HG02884 (cell line): ENCODE measurements at regions not wholly inside any gene's neighbourhood (a gene's known extent, or its start where the extent isn't known, plus 50 kb on each side); places are given as distances from the start of the nearest gene placed in this dataset.

Source experiments
- ATAC-seq: cut with Tn5 transposase; IDR thresholded peaks from one replicate; pipeline ENCODE4 v1.9.1; 2021; ENCODE audit warnings: mild to moderate bottlenecking, moderate library complexity; ENCODE audit not compliant: unreplicated experiment

GRCh38 chr13:47372751-47373150 lies 475.9 kb upstream of the HTR2A start:
- ATAC-seq: no peak

GRCh38 chr13:47351798-47352197 lies 454.9 kb upstream of the HTR2A start:
- no peak for ATAC-seq

DNA sequence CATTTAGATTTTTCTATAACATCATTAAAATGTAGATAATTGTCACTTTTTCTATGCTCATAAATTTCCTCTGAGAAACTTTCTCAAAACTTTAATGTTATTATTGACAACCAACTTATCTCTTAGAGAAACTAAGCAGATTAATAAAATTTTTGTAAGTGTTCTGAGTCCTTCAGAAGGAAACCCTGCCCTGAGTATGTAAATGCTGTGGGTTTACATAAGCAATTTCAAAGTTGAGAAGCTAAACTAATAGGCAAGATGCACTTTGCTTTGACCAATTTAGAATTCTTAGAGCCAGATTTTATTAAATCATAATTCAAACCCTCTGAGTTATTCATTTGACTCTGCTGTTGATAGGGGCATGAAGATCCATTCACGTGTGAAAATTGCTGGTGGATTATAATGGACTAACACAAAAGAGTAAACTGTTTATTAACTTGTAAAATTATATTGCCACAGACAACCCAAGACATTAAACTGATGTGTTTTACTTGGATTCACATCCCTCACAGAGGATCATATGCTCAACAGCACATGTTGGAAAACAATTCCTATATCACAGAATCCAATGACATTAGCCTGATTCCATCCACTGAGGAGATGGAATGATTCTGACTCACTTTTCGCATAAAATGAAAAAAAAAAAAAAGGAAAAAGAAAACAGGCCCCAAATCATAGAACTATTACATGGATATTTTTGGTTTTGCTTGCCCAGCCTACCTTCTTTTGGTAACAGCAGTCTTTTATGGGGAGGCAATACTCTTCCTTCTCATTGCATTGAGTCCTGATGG lies 453.7 kb upstream of the HTR2A start:
- no peak for ATAC-seq

- ATAC-seq: no peak
Measured at GRCh38 chr13:47349211-47349610, 452.4 kb upstream of the HTR2A start.

DNA sequence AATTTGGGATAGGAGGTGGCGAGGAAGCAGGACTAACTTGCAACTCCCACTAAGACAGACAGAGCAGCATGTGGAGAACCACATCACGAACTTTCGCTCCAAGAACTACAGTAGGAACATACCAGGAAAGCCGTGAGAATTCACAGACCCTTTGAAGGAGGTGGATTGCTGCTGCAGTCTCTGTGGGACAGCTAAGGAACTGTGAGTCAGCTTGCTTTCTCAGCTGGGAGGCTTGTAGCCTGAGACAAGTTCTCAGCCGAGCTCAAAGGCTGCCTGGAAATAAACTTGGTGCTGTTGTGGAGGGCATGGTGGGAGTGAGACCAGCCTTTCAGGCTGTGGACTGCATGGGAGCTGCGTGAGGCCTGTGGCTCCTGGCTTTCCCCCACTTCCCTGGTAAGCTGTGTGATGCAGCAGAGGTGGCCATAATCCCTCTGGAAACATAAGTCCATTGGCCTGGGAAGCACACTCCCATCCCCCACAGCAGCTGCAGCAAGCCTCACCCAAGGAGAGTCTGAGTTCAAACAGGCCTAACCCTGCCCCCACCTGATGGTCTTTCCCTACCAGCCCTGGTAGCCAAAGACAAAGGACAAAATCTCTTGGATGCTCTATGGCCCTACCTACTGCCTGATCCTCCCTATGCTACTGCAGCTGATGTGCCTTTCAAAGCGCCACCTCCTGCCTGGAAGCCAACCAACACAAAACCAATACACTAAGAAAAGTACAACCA lies 441.1 kb upstream of the HTR2A start:
- ATAC-seq: no peak

DNA sequence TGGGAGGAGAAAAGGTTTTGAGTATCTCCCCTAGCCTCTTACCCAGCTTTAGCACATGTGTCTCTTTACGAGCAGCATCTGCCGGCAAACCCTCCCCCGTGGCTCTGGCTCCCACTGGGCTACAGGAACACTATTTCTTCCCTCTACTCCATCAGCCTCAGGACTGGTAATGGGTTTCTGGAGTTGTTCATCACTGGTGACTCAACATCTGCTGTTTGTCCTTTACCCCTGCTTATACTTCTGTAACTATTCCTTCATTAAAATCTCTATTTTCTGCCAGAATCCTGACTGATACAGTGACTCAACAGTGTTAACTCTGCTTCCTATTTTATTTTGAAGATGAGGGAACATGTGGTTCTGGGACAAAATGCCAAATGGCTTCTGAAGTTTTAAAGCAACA lies 437.3 kb upstream of the HTR2A start:
- ATAC-seq: no peak

GRCh38 chr13:47332149-47332548 lies 435.3 kb upstream of the HTR2A start:
- ATAC-seq: no peak

DNA sequence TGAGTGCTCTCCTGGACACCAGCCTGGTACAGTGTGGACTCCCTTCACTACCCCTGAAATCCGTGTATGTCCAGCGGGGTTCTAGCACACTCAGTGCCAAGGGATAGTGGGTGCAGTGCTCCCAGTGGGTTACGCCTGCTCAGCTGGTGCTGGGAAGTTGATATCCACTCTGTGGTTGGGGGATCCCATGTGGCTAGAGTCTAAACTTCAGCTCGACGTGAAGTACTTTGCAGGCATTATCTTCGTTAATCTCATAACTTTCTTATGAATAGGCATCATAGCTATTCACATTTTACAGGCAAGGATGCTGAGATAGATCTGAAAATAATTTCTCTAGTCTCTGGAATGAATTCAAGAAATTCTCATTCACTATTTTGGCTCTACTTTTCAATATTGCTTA lies 433.2 kb upstream of the HTR2A start:
- no peak for ATAC-seq

GRCh38 chr13:47327861-47328260 lies 431.0 kb upstream of the HTR2A start:
- no peak for ATAC-seq

DNA sequence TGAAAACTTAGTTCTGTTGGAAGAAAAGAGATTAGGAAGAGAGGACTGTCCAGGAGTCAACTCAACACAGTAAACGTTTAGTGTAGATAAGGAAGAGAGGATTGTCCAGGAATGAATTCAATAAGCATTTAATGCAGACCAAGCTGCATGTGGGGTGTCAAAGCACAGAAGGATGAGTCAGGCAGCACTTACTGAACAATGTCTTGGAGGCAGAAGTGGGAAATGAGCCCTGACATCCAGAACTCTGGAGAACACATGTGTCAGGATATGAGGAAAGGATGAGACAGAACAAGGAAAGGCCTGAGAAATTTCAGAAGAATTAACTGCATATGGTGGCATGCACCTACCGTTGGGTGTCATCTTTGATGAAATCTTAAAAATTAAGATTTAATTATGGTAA lies 429.2 kb upstream of the HTR2A start:
- no peak for ATAC-seq

DNA sequence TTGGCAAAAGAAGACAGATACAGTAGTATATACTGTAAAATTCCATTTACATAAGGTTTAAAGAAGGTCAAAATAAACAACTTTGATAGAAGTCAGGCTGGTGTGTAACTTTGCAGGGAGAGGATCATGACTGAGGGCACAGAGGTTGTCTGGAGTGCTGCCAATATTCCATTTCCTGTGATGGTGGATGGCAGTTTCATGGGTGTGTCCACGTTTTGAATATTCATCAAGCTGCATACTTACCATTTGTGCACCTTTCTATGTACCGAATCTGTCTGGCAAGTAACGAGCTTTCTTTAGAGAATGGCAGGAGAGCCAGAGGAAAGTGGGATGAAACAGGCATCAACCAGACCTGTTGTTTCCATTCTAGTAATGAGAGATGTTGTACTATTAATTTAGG lies 420.5 kb upstream of the HTR2A start:
- ATAC-seq: no peak

DNA sequence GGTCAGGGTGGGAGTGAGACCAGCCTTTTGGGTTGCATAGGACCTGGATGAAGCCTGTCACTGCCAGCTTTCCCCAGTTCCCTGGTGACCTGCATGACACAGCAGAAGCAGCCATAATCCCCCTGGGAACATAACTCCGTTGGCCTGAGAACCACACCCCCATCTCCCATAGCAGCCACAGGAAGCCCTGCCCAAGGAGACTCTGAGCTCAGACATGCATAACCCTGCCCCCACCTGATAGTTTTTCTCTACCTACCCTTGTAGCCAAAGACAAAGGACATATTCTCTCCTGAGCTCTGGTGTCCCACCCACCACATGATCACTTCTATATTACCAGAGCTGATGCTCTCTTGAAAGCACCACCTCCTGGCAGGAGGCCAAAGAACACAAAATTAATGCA lies 413.5 kb upstream of the HTR2A start:
- no peak for ATAC-seq

- no peak for ATAC-seq
Measured at GRCh38 chr13:47306991-47307390, 410.1 kb upstream of the HTR2A start.

DNA sequence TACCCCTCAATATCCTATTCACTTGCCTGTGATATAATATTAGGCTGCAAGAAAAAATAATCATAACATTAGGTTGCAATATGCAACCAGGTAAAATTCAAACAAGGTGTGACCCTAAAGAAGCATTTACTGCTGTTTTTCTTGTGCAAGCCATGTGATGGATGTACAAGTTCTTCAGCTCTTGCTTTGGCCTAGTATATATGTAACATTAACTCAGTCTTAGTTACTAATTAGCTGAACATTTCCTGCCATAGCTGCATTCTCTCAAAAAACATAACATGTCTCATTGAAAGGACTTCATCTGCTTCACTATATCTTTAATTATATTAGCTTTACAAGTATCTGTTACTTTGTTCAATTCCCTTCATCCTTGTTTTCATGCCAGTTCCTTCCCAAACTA lies 406.8 kb upstream of the HTR2A start:
- ATAC-seq: no peak

GRCh38 chr13:47299304-47299703 lies 402.5 kb upstream of the HTR2A start:
- ATAC-seq: no peak

- no peak for ATAC-seq
Measured at GRCh38 chr13:47298506-47298905, 401.7 kb upstream of the HTR2A start.

DNA sequence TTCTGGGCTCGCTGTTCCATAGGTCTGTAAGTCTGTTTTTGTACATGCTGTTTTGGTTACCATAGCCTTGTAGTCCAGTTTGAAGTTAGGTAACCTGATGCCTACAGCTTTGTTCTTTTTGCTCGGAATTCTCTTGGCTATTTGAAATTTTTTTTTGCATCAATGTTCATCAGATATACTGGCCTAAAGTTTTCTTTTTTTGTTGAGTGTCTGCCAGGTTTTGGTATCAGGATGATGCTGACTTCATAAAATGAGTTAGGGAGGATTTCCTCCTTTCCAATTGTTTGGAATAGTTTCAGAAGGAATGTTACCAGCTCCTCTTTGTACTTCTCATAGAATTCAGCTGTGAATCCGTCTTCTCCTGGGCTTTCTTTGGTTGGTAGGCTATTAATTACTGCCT lies 397.8 kb upstream of the HTR2A start:
- ATAC-seq: no peak

DNA sequence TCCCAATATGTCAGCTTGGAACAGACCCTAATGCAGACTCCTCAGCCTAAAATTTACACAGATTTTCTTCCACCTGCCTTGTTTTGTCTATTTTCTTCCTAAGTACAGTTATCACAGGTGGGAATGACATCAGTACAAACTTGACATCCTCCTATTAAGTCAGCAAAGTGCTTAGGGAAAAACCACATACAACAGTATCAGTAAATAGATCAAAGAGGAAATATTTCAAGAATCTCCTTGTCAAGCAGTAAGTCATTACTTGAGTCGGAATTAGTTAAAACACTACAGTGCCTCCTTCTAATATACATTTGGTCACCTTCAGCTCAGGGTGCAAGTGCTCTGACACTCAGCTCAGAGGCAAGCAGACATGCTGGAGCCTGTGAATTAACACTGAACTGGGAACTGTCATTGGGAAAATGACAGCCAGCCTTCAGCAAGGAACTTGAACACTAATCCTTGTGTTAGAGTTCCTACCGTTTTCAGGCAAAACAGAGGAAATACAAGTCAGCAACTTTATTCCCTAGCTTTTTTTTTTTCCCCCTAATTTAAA lies 394.3 kb upstream of the HTR2A start:
- no peak for ATAC-seq

DNA sequence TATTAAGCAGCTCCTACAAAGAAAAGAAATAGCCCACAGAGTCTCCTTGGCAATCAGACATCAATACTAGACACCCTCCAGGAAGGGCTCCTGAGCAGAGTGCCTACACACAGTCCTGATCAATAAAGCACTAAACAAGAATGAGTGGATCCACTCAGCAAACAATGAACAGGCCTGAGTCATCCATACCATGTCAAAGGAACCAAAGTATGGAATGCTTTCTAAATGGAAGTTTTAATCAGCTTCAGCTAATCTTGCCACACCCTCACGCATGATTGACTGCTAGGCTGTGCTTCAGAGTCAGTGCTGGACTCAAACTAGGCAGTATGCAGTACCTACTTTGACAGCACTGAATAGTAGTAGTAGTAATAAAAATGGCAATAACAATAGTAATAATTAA lies 392.7 kb upstream of the HTR2A start:
- no peak for ATAC-seq

GRCh38 chr13:47288546-47288945 lies 391.7 kb upstream of the HTR2A start:
- ATAC-seq: no peak

- ATAC-seq: no peak
Measured at GRCh38 chr13:47287291-47287751, 390.5 kb upstream of the HTR2A start.

GRCh38 chr13:47281991-47282390 lies 385.1 kb upstream of the HTR2A start:
- no peak for ATAC-seq
